Osteocyte (in vitro differentiated cells): ENCODE measurements at regions not wholly inside any gene's neighbourhood (a gene's known extent, or its start where the extent isn't known, plus 50 kb on each side); places are given as distances from the start of the nearest gene placed in this dataset.

Experiments used
- DNase-seq: peaks from one replicate; pipeline ENCODE4 v3.0.0; 2021; ENCODE audit warnings: mixed read lengths; ENCODE audit not compliant: unreplicated experiment; ENCODE audit errors: extremely low spot score
- H3K27ac Mint-ChIP-seq: one replicate; pipeline ENCODE4 v1.8.0; 2021; ENCODE audit warnings: mild to moderate bottlenecking, mixed read lengths; ENCODE audit not compliant: unreplicated experiment
- H3K27me3 Mint-ChIP-seq: one replicate; pipeline ENCODE4 v1.8.0; 2021; ENCODE audit warnings: mixed read lengths; ENCODE audit not compliant: unreplicated experiment
- H3K36me3 Mint-ChIP-seq: one replicate; pipeline ENCODE4 v1.8.0; 2021; ENCODE audit warnings: mixed read lengths; ENCODE audit not compliant: unreplicated experiment
- H3K4me1 Mint-ChIP-seq: one replicate; pipeline ENCODE4 v1.8.0; 2021; ENCODE audit warnings: mixed read lengths; ENCODE audit not compliant: unreplicated experiment
- H3K4me3 Mint-ChIP-seq: one replicate; pipeline ENCODE4 v1.8.0; 2021; ENCODE audit warnings: mild to moderate bottlenecking, moderate library complexity, mixed read lengths; ENCODE audit not compliant: unreplicated experiment
- H3K9me3 Mint-ChIP-seq: one replicate; pipeline ENCODE4 v1.8.0; 2021; ENCODE audit warnings: mixed read lengths; ENCODE audit not compliant: unreplicated experiment
- CTCF ChIP-seq: fragments of 200-600 bp; sonication (generic); IDR thresholded peaks from 2 replicates; pipeline ENCODE4 v1.5.0; 2021; ENCODE audit warnings: antibody characterized with exemption, mild to moderate bottlenecking, moderate library complexity

- no peaks in the 10 kb centered on the region for H3K27me3 Mint-ChIP-seq
- H3K27ac Mint-ChIP-seq = no peak overlapping the region
- H3K36me3 Mint-ChIP-seq = no peaks in the 10 kb centered on the region
- H3K4me1 Mint-ChIP-seq = no peaks in the 10 kb centered on the region
- no peak overlapping the region for H3K4me3 Mint-ChIP-seq
- no peak for TF ChIP-seq CTCF
- DNase-seq = peak; percentile 34
- H3K9me3 Mint-ChIP-seq = peaks cover 61% of the 10 kb centered on the region
These were observed 984.8 kb downstream of the VRK1 start for GRCh38 chr14:97781961-97782360.

- Mint-ChIP-seq H3K36me3 (no peaks in the 10 kb centered on the region), H3K27me3 (no peaks in the 10 kb centered on the region), H3K4me3 (no peak overlapping the region), H3K4me1 (no peaks in the 10 kb centered on the region), H3K27ac (no peak overlapping the region), H3K9me3 (peaks cover 60% of the 10 kb centered on the region)
- no peak for TF ChIP-seq CTCF
- DNase-seq = peak; percentile 42
These were observed 985.8 kb downstream of the VRK1 start for GRCh38 chr14:97782871-97783414.

- no peaks in the 10 kb centered on the region for H3K36me3 Mint-ChIP-seq
- H3K4me3 Mint-ChIP-seq = no peak overlapping the region
- no peaks in the 10 kb centered on the region for H3K27me3 Mint-ChIP-seq
- H3K4me1 Mint-ChIP-seq = no peaks in the 10 kb centered on the region
- TF ChIP-seq CTCF = no peak
- DNase-seq = no peak
- peaks cover 59% of the 10 kb centered on the region for H3K9me3 Mint-ChIP-seq
- H3K27ac Mint-ChIP-seq = no peak overlapping the region
These were observed 988.3 kb downstream of the VRK1 start for GRCh38 chr14:97785495-97785894.

GRCh38 chr14:97788364-97788763 lies 991.2 kb downstream of the VRK1 start:
- Mint-ChIP-seq H3K9me3 (peaks cover 50% of the 10 kb centered on the region), H3K4me3 (no peak overlapping the region), H3K27ac (no peak overlapping the region), H3K4me1 (no peaks in the 10 kb centered on the region), H3K27me3 (no peaks in the 10 kb centered on the region), H3K36me3 (no peaks in the 10 kb centered on the region)
- TF ChIP-seq CTCF = no peak
- no peak for DNase-seq

- Mint-ChIP-seq H3K4me1 (no peaks in the 10 kb centered on the region), H3K27me3 (no peaks in the 10 kb centered on the region), H3K27ac (no peak overlapping the region), H3K4me3 (no peak overlapping the region), H3K36me3 (no peaks in the 10 kb centered on the region), H3K9me3 (peaks cover 48% of the 10 kb centered on the region)
- peak; percentile 40 for DNase-seq
- no peak for TF ChIP-seq CTCF
These were observed 991.8 kb downstream of the VRK1 start for GRCh38 chr14:97788846-97789526.
